ENCODE measurements at regions not wholly inside any gene's neighbourhood (a gene's known extent, or its start where the extent isn't known, plus 50 kb on each side); places are given as distances from the start of the nearest gene placed in this dataset.

- Histone ChIP-seq H3K4me1 (peaks cover 13% of the 10 kb centered on the region), H3K9me3 (no peaks in the 10 kb centered on the region), H3K4me3 (no peak overlapping the region), H3K36me3 (ENCODE audit: insufficient read depth in 1 of 2, low read depth in 1 of 2) (no peaks in the 10 kb centered on the region), H3K27ac (peak overlapping the region; percentile 71), H3K27me3 (ENCODE audit: insufficient read depth in 3 of 3, low read length in 2 of 3) (no peaks in the 10 kb centered on the region)
- ATAC-seq (peak in 1 of 4 donors; percentile 5), DNase-seq (no peak)
- no peak for TF ChIP-seq CTCF (IDR thresholded peaks at IDR 0.05)
- intact Hi-C loops (cut with DNase I): no loop called here
Measured at GRCh38 chr3:70832834-70833205, 520.4 kb upstream of the MDFIC2 start.

GRCh38 chr3:70832089-70832833, 519.8 kb upstream of the MDFIC2 start:
- 32 to 48% (median 39%) methylated on average over 5 of the region's 5 CpGs for WGBS, 3 donors
- peak; percentile 84 to 96 (median 90) for ATAC-seq
- Histone ChIP-seq H3K27ac (peak overlapping the region; percentile 71), H3K9me3 (no peaks in the 10 kb centered on the region), H3K27me3 (ENCODE audit: insufficient read depth in 3 of 3, low read length in 2 of 3) (no peaks in the 10 kb centered on the region), H3K36me3 (ENCODE audit: insufficient read depth in 1 of 2, low read depth in 1 of 2) (no peaks in the 10 kb centered on the region), H3K4me3 (no peak overlapping the region), H3K4me1 (peaks cover 13% of the 10 kb centered on the region)
- intact Hi-C loops (cut with DNase I): no loop called here
- TF ChIP-seq CTCF (IDR thresholded peaks at IDR 0.05): no peak
- peak in 1 of 2 donors; percentile 50 for DNase-seq

GRCh38 chr3:70829092-70829491, 516.7 kb upstream of the MDFIC2 start:
- intact Hi-C loops (cut with DNase I): no loop called here
- TF ChIP-seq CTCF (IDR thresholded peaks at IDR 0.05): no peak
- no peak overlapping the region for H3K4me3 ChIP-seq
- H3K36me3 ChIP-seq (ENCODE audit: insufficient read depth in 1 of 2, low read depth in 1 of 2): no peaks in the 10 kb centered on the region
- WGBS, 3 donors: 39 to 52% (median 43%) methylated on average over 6 of the region's 6 CpGs
- peaks cover 13% of the 10 kb centered on the region for H3K4me1 ChIP-seq
- DNase-seq (no peak), ATAC-seq (no peak)
- no peaks in the 10 kb centered on the region for H3K9me3 ChIP-seq
- no peak overlapping the region for H3K27ac ChIP-seq
- H3K27me3 ChIP-seq (ENCODE audit: insufficient read depth in 3 of 3, low read length in 2 of 3): no peaks in the 10 kb centered on the region

- H3K4me3 ChIP-seq: no peak overlapping the region
- no peaks in the 10 kb centered on the region for H3K9me3 ChIP-seq
- WGBS, 3 donors: 14 to 34% (median 28%) methylated on average over 1 of the region's 1 CpG
- intact Hi-C loops (cut with DNase I): no loop called here
- ATAC-seq (no peak), DNase-seq (peak in 1 of 2 donors; percentile 13)
- no peaks in the 10 kb centered on the region for H3K36me3 ChIP-seq (ENCODE audit: insufficient read depth in 1 of 2, low read depth in 1 of 2)
- H3K27me3 ChIP-seq (ENCODE audit: insufficient read depth in 3 of 3, low read length in 2 of 3): no peaks in the 10 kb centered on the region
- no peak overlapping the region for H3K27ac ChIP-seq
- TF ChIP-seq CTCF (IDR thresholded peaks at IDR 0.05): no peak
- H3K4me1 ChIP-seq: no peaks in the 10 kb centered on the region
Measured at GRCh38 chr3:70824773-70825172, 512.3 kb upstream of the MDFIC2 start.

- ATAC-seq: no peak
- Histone ChIP-seq H3K9me3 (no peaks in the 10 kb centered on the region), H3K27me3 (ENCODE audit: insufficient read depth in 3 of 3, low read length in 2 of 3) (no peaks in the 10 kb centered on the region), H3K4me3 (no peak overlapping the region), H3K4me1 (no peaks in the 10 kb centered on the region), H3K36me3 (ENCODE audit: insufficient read depth in 1 of 2, low read depth in 1 of 2) (no peaks in the 10 kb centered on the region), H3K27ac (no peak overlapping the region)
- 43 to 56% (median 53%) methylated on average over 2 of the region's 2 CpGs for WGBS, 3 donors
- DNase-seq: no peak
- TF ChIP-seq CTCF (IDR thresholded peaks at IDR 0.05): no peak
- intact Hi-C loops (cut with DNase I): no loop called here
Measured at GRCh38 chr3:70824078-70824477, 511.6 kb upstream of the MDFIC2 start.
